AG09309 (cell line): ENCODE measurements at regions not wholly inside any gene's neighbourhood (a gene's known extent, or its start where the extent isn't known, plus 50 kb on each side); places are given as distances from the start of the nearest gene placed in this dataset.
"Not testable (repeated sequence)": the region's sequence is repeated elsewhere in the genome, so short reads cannot be mapped to it uniquely, and the experiment has no call there.

Source experiments
- DNase-seq: peaks from one replicate; pipeline ENCODE4 v3.0.0-alpha.2; 2010; ENCODE audit warnings: low read depth
- H3K4me3 ChIP-seq: 2 replicates; pipeline ENCODE4 v1.5.1; 2011; ENCODE audit warnings: mild to moderate bottlenecking, low read depth, low read length, moderate library complexity; ENCODE audit not compliant: control insufficient read depth
- TF ChIP-seq, protein P1 (sequence below): IDR thresholded peaks from 2 replicates; pipeline ENCODE4 v1.5.1; 2011; ENCODE audit warnings: mild to moderate bottlenecking, low read depth, low read length, inconsistent platforms; ENCODE audit not compliant: insufficient read depth, control insufficient read depth; ENCODE audit errors: missing control alignments

- TF ChIP-seq, protein P1, sequence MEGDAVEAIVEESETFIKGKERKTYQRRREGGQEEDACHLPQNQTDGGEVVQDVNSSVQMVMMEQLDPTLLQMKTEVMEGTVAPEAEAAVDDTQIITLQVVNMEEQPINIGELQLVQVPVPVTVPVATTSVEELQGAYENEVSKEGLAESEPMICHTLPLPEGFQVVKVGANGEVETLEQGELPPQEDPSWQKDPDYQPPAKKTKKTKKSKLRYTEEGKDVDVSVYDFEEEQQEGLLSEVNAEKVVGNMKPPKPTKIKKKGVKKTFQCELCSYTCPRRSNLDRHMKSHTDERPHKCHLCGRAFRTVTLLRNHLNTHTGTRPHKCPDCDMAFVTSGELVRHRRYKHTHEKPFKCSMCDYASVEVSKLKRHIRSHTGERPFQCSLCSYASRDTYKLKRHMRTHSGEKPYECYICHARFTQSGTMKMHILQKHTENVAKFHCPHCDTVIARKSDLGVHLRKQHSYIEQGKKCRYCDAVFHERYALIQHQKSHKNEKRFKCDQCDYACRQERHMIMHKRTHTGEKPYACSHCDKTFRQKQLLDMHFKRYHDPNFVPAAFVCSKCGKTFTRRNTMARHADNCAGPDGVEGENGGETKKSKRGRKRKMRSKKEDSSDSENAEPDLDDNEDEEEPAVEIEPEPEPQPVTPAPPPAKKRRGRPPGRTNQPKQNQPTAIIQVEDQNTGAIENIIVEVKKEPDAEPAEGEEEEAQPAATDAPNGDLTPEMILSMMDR, result no peak
- H3K4me3 ChIP-seq, result no peak overlapping the region
- DNase-seq, result no peak
Observed at GRCh38 chr13:24615114-24615513, 65.1 kb upstream of the ATP12A start.

DNA sequence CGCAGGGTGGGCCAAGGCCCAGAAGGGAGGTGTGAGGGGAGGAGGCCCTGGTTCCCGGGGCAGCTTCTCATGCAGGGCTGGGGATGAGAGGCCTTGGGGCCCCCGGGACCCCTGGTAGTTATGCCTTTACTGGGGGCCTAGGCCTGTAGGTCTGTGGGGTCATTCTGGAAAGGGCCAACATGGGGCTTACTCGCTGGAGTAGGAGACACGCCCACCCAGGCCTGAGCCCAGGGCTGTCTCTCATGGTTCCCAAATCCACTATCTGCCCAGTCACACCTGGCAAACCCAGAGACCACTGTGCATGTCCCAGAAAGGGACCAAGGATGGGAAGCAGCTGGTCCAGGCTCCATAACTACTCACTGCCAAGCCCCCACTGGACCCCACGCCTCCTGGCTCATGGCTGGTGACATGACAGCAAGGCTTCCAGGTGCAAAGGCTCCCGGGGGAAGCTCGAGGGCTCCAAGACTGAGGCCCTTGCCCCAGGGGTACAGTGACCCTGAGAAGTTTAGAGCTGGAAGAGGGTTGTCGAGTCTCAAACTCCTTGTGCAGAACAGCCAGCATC is 64.2 kb upstream of the ATP12A start:
- H3K4me3 ChIP-seq, result no peak overlapping the region
- TF ChIP-seq, protein P1, result no peak
- no peak for DNase-seq

GRCh38 chr13:24616514-24616913 is 63.7 kb upstream of the ATP12A start:
- no peak overlapping the region for H3K4me3 ChIP-seq
- TF ChIP-seq, protein P1, result no peak
- no peak for DNase-seq

DNA sequence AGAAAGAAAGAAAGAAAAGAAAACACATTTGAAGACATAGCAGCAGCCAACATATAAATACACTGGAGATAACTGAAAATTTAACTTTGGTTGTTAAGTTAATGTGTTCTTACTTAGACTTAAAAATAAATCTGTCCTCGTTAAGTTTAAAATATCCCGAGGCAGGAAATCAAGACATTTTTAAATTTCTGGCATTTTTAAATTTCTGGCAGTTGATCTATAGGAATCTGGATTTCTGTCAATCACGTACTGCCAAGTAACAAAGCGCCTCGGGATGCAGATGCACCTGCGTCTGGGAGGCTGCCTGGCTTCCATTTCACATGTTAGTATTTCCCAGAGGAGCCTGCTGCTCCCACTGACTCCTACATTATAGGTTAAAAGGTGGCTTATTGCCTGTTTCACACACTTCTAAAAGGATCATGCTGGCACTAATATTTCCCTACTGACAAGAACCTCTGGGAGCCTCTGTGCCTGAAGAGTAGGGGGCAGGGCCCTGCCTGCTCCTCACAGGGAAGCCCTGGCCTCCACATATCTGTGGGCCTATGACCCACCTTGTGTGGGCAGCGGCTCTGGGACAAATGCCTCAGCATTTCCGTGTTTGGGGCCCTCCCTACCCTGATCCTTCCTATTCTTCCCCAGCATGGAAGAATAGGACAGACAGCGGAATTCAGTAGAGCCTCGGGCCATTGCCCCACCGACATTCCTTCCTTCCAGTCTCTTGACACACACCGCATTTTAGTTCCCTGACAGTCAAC is 62.8 kb upstream of the ATP12A start:
- DNase-seq, result no peak
- TF ChIP-seq, protein P1, result no peak
- no peak overlapping the region for H3K4me3 ChIP-seq

DNA sequence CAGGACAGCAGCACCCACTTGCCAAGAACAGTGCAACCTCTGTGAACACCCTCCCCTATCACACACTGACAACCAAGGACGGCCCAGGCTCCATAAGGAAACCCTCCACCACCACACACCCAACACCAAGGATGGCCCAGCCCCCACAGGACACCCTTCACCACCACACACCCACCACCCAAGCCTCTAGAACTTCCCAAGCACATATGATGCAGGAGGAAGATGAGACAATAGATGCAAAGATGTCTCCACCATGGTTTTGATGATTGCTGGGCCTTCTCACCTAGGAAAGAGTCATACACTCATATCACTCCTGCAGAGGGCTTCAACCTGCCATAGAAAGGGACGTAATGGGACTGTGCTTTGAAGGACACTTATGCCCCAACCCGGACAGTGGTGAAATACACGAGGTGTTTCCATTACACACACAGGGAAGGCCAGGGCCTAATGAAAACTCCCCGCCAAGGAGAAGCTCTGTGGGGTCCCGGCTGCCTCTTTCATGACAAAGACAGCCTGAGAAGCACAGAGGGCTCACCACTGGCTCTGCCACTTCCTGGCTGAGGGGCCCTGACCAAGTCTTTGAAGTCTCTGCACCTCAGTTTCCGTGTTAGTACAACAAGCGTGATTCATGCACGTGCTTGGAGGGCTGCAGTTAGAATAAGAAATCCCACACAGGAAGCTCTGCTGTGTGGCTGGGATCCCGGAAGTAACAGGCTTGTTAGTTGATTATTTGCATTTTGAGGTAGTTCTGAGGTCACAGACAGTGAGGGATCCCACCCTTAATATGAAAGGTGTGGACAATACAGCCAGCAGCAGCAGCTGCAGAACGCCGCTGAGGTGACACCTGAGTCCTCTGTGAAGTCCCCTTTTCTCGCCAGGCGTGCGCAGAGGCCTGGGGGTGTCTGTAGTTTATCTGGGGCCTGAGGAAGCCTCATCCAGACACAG is 61.9 kb upstream of the ATP12A start:
- TF ChIP-seq, protein P1, result no peak
- no peak for DNase-seq
- no peak overlapping the region for H3K4me3 ChIP-seq

- no peak for DNase-seq
- no peak overlapping the region for H3K4me3 ChIP-seq
- TF ChIP-seq, protein P1, result no peak
Observed at GRCh38 chr13:24619282-24619681, 60.9 kb upstream of the ATP12A start.

DNA sequence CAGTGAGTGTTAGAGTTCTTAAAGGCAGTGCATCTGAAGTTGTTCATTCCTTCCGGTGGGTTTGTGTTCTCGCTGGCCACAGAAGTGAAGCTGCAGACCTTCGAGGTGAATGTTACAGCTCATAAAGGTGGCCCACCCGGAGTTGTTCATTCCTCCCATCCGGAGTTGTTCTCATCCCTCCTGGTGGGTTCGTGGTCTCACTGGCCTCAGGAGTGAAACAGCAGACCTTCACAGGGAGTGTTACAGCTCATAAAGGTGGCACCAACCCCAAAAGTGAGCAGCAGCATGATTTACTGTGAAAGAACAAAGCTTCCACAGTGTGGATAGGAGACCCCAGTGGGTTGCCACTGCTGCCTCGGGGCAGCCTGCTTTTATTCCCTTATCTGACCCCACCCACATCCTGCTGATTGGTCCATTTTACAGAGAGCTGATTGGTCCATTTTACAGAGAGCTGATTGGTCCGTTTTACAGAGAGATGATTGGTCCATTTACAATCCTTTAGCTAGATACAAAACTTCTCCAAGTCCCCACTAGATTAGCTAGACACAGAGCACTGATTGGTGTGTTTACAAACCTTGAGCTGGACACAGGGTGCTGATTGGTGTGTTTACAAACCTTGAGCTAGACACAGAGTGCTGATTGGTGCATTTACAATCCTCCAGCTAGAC is 57.6 kb upstream of the ATP12A start:
- not testable (repeated sequence) for H3K4me3 ChIP-seq

More for the DNA sequence above, 57.6 kb upstream of the ATP12A start:
- not testable (repeated sequence) for DNase-seq
